HG03066 (cell line): ENCODE measurements at regions not wholly inside any gene's neighbourhood (a gene's known extent, or its start where the extent isn't known, plus 50 kb on each side); places are given as distances from the start of the nearest gene placed in this dataset.

ENCODE experiments used
- ATAC-seq: cut with Tn5 transposase; IDR thresholded peaks from one replicate; pipeline ENCODE4 v1.9.1; 2021; ENCODE audit warnings: low read depth; ENCODE audit not compliant: unreplicated experiment

DNA sequence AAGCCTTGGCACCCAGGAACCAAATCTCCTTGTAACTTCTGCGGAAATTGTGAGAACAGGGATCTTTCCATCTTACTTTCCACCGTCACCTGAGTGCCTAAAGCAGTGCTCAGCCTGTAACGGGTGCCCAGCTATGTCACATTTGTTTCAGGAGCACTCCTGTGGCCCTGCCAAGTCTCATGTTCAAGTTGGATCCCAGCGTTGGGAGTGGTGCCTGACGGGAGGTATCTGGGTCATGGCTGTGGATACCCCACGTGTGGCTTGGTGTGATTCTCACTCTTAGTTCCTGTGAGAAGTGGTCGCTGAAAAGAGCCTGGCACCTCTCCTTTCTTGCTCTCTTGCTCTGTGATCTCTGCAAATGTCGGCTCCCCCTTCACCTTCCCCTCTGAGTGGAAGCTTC is 114.9 kb downstream of the UQCRFS1 start:
- ATAC-seq: no peak

GRCh38 chr19:29096896-29097295 is 116.1 kb downstream of the UQCRFS1 start:
- no peak for ATAC-seq

GRCh38 chr19:29093553-29093908 is 119.4 kb downstream of the UQCRFS1 start:
- no peak for ATAC-seq

- no peak for ATAC-seq
These were observed 120.0 kb downstream of the UQCRFS1 start for GRCh38 chr19:29092712-29093552.

GRCh38 chr19:29090783-29091526 is 122.0 kb downstream of the UQCRFS1 start:
- ATAC-seq: no peak

DNA sequence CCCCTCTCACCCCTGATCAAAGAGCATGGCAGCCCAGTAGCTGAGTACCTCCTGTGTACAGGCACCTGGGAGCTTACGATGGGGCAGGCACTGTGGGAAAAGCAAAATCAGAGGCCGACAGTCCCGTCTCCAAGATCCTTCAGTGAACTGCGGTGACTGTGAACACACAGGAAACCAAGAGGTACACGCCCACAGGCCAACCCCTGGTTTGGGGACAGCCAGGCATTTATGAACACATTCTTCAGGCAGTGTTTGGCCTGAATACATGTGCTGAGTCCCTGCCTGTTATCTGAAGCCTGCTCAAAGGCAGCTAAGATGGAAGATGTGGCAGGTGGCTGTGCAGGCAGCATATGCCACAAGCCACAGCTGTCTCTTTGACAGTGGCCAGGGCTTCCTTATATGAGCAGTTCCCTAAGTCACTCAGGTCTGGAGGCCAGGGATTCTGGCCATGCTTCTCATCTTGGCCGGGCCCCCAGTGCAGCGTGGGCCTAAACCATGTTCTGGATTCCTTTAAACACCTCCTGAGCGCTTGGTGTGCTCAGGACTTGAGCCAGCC is 123.6 kb downstream of the UQCRFS1 start:
- ATAC-seq: no peak

GRCh38 chr19:29088761-29089160 is 124.2 kb downstream of the UQCRFS1 start:
- ATAC-seq: no peak

GRCh38 chr19:29086646-29087045 is 126.3 kb downstream of the UQCRFS1 start:
- ATAC-seq: no peak

GRCh38 chr19:29086182-29086581 is 126.8 kb downstream of the UQCRFS1 start:
- ATAC-seq: no peak

- no peak for ATAC-seq
These were observed 127.3 kb downstream of the UQCRFS1 start for GRCh38 chr19:29085630-29086029.

GRCh38 chr19:29085206-29085605 is 127.7 kb downstream of the UQCRFS1 start:
- no peak for ATAC-seq

DNA sequence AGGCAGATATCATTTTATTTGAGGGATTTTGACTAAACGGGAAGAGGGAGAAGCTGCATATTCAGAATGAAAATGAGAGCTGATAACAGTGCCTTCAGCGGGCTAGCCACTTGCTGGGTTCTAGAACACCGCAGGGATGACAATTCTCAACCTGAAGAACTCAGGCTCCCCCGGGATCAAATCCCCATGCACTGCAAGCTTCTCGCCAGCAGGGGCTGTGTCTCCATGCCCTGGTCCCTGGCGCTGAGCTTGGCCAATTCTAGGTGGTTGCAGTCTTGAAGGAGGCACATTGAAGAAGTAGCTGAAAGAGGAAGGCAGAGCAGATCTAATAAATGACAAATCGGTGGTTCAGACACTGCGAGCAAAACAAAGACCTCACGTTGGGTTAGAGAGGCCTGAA is 128.7 kb downstream of the UQCRFS1 start:
- no peak for ATAC-seq

DNA sequence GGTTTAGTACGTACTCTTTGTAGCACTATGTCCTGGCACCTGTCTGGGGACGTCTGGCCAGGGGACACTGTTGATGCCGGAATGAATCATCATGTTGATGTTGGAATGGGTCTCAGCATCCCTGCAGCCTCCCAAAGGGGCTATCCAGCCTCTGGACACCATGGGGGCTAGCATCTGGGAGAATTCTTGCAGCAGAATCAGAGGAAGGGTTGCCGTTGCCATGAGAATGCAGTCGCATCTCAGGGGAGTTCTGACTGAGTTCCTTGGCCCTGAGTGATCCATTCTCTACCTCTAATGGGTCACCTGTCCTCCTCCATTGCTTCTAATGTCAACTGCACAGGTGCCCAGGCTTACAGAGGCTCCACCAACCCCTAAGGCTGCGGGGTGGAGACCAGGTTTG is 129.1 kb downstream of the UQCRFS1 start:
- ATAC-seq: no peak

DNA sequence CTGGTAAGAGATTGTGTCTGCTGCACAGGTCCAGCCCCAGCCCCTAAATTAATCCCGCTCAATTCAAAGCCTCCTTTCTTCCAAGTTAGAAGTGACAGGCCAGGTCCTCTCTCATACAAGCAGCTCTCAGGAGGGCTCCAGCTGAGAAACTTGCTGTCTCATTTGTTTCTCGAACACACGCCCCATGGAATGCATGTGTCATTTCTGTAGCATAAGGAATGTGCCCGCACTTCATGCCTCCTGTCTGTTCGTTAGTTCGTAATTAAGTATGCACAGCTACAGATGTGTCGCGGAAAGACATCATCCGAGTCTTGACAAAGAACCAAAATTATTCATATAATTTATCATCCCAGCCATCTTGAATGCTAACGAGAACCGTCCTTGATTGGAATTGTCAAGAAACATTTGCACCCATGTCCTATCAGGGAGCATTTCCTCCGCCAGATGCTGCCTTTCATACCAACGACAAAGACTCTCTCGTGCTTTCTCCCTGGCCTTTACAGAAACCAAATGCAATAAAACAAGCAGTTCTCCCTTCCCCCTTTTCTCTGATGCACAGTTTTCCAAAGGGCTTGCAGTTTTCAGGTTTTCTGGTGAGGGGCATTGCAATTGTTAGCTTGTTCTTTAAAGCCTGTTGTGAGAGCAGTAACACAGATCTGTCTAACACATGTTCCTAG is 133.5 kb downstream of the UQCRFS1 start:
- ATAC-seq: no peak

- ATAC-seq: no peak
These were observed 136.0 kb downstream of the UQCRFS1 start for GRCh38 chr19:29076963-29077362.

GRCh38 chr19:29076161-29076560 is 136.8 kb downstream of the UQCRFS1 start:
- no peak for ATAC-seq

- no peak for ATAC-seq
These were observed 137.8 kb downstream of the UQCRFS1 start for GRCh38 chr19:29075149-29075548.

- no peak for ATAC-seq
These were observed 138.4 kb downstream of the UQCRFS1 start for GRCh38 chr19:29074579-29074978.

DNA sequence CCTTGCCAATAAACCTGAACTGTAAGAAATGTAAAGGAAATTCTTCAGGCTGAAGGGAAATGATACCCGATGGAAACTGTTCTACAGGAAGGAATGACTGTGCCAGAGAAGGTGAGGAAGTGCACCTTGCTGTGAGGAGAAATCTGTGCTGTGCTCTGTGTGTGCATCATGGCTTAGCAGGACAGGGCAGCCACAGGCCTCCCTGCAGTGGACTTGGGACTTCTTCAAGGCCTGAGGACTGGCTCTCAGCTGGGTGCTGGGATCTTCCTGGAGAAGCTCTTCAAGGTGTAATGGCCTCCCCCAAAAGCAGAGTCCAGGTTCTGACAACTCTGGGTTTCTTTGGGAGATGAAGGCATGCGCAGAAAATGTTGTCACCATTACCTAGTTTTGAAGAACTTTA is 145.1 kb downstream of the UQCRFS1 start:
- ATAC-seq: no peak

DNA sequence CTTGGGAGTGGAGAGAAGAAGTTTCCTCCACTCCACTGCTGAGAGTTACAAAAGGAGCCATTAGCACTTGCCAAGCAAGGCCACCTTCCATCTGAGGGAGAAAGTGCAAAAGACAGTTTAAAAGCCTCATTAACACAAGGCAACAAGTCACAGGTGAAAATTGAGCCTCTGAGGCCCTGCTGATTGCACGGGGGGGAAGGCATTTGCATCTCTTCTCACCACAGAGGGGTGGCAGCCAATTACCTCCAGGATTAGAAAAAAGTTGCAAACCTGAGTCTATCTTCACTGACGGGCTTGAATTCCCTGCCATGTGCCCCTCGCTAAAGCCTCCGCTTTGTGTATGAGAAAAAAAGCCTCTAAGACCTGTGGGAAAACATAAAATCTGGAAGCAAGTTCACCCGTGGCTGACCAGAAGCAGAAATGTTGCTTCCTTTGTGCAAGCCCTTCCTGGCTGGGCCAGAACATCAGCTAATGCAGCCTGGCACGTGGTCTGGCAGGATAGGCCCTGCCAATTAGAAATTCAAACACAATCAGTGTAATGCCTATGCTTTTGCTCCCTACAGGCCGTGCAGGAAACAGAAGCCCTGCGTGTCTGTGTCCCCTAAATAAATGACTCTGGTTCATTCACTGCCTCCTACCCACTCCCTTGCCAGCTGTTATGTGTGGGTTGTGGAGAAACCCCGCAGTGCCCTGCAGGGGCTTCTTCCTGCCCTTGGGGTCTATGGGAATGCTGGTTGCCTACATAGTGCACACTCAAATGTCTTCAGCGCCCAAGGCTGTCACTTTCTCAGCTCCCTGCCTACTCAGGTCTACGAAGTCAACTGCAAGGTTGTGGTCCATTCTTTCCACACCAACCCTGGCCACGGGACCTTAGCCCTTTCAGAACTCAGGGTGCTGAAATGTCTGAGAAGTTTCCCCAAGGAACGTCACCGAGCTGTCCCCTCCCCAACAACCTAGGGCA is 150.2 kb downstream of the UQCRFS1 start:
- no peak for ATAC-seq
